Osteoblast (primary cell): ENCODE measurements at regions not wholly inside any gene's neighbourhood (a gene's known extent, or its start where the extent isn't known, plus 50 kb on each side); places are given as distances from the start of the nearest gene placed in this dataset.

Experiments
- DNase-seq: peaks from one replicate; pipeline ENCODE4 v3.0.0; 2011; ENCODE audit warnings: low spot score, mixed read lengths; ENCODE audit not compliant: insufficient read length; ENCODE audit errors: missing footprints
- H2AFZ ChIP-seq: 2 replicates; pipeline ENCODE4 v1.6.0; 2011; ENCODE audit warnings: mild to moderate bottlenecking, low read length
- H3K27ac ChIP-seq: 2 replicates; pipeline ENCODE4 v1.5.1; 2011; ENCODE audit warnings: mild to moderate bottlenecking, low read depth, low read length, moderate library complexity
- H3K27me3 ChIP-seq: 2 replicates; pipeline ENCODE4 v1.6.0; 2012; ENCODE audit warnings: mild to moderate bottlenecking, control low read depth, inconsistent platforms, low read length, moderate library complexity; ENCODE audit not compliant: insufficient read depth
- H3K36me3 ChIP-seq: 2 replicates; pipeline ENCODE4 v1.5.1; 2011; ENCODE audit warnings: mild to moderate bottlenecking, low read length, control low read depth, moderate library complexity; ENCODE audit not compliant: insufficient read depth
- H3K4me1 ChIP-seq: 2 replicates; pipeline ENCODE4 v1.5.1; 2011; ENCODE audit warnings: mild to moderate bottlenecking, low read length, control low read depth, moderate library complexity; ENCODE audit not compliant: insufficient read depth
- H3K4me2 ChIP-seq: 2 replicates; pipeline ENCODE4 v1.6.0; 2011; ENCODE audit warnings: mild to moderate bottlenecking, low read length; ENCODE audit not compliant: insufficient read depth
- H3K4me3 ChIP-seq: fragments of 200-600 bp; sonication (generic); 3 replicates; pipeline ENCODE4 v1.5.1; 2012; ENCODE audit warnings: mild to moderate bottlenecking, low read length, inconsistent platforms; ENCODE audit not compliant: insufficient read depth
- H3K79me2 ChIP-seq: 2 replicates; pipeline ENCODE4 v1.6.0; 2012; ENCODE audit warnings: mild to moderate bottlenecking, low read length, control low read depth, inconsistent platforms; ENCODE audit not compliant: insufficient read depth
- H3K9me3 ChIP-seq: 2 replicates; pipeline ENCODE4 v1.5.1; 2011; ENCODE audit warnings: low read depth, low read length, control low read depth
- H4K20me1 ChIP-seq: 2 replicates; pipeline ENCODE4 v1.6.0; 2012; ENCODE audit warnings: mild to moderate bottlenecking, low read length, control low read depth; ENCODE audit not compliant: insufficient read depth
- TF ChIP-seq, protein P1 (sequence below): IDR thresholded peaks from 2 replicates; pipeline ENCODE4 v1.5.1; 2011; ENCODE audit warnings: mild to moderate bottlenecking, low read depth, low read length, moderate library complexity; ENCODE audit errors: extremely low read depth

GRCh38 chr10:81082621-81083376 is 545.1 kb downstream of the SH2D4B start:
- Histone ChIP-seq H3K27ac (no peak overlapping the region), H3K36me3 (no peaks in the 10 kb centered on the region), H3K4me1 (no peaks in the 10 kb centered on the region), H3K4me2 (no peak overlapping the region), H3K4me3 (no peak overlapping the region), H3K79me2 (no peaks in the 10 kb centered on the region), H2AFZ (no peak overlapping the region), H4K20me1 (no peaks in the 10 kb centered on the region), H3K27me3 (no peaks in the 10 kb centered on the region), H3K9me3 (peaks cover 3% of the 10 kb centered on the region)
- TF ChIP-seq, protein P1, sequence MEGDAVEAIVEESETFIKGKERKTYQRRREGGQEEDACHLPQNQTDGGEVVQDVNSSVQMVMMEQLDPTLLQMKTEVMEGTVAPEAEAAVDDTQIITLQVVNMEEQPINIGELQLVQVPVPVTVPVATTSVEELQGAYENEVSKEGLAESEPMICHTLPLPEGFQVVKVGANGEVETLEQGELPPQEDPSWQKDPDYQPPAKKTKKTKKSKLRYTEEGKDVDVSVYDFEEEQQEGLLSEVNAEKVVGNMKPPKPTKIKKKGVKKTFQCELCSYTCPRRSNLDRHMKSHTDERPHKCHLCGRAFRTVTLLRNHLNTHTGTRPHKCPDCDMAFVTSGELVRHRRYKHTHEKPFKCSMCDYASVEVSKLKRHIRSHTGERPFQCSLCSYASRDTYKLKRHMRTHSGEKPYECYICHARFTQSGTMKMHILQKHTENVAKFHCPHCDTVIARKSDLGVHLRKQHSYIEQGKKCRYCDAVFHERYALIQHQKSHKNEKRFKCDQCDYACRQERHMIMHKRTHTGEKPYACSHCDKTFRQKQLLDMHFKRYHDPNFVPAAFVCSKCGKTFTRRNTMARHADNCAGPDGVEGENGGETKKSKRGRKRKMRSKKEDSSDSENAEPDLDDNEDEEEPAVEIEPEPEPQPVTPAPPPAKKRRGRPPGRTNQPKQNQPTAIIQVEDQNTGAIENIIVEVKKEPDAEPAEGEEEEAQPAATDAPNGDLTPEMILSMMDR: no peak
- no peak for DNase-seq

DNA sequence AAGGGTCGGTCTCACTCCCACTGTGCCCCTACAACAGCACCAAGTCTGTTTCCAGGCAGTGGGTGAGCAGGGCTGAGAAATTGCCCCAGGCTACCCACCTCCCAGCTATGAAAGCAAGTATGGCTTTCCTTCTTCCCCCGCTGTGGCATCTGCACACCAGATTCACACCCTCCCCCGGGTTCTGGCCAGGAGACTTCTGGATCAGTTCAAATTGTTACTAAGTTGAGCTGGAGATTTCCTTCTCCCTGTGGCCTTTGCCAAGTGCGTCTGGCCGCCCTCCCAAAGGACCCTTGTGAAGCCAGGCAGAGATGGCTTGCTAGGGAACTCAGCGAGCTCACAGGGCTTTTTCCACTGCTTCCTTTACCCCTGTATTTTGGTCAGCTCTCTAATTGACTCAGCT is 555.4 kb downstream of the SH2D4B start:
- H3K27me3 ChIP-seq: no peaks in the 10 kb centered on the region
- H4K20me1 ChIP-seq: no peaks in the 10 kb centered on the region
- no peaks in the 10 kb centered on the region for H3K79me2 ChIP-seq
- H3K36me3 ChIP-seq: no peaks in the 10 kb centered on the region
- no peaks in the 10 kb centered on the region for H3K9me3 ChIP-seq
- no peaks in the 10 kb centered on the region for H3K4me1 ChIP-seq
- H3K4me2 ChIP-seq: no peak overlapping the region
- TF ChIP-seq, protein P1: no peak
- H3K4me3 ChIP-seq: no peak overlapping the region
- no peak for DNase-seq
- no peak overlapping the region for H2AFZ ChIP-seq
- no peak overlapping the region for H3K27ac ChIP-seq

- TF ChIP-seq, protein P1: no peak
- no peak overlapping the region for H2AFZ ChIP-seq
- no peaks in the 10 kb centered on the region for H3K27me3 ChIP-seq
- DNase-seq: no peak
- H3K79me2 ChIP-seq: no peaks in the 10 kb centered on the region
- H3K36me3 ChIP-seq: no peaks in the 10 kb centered on the region
- H3K4me2 ChIP-seq: no peak overlapping the region
- no peaks in the 10 kb centered on the region for H3K4me1 ChIP-seq
- no peak overlapping the region for H3K27ac ChIP-seq
- no peaks in the 10 kb centered on the region for H4K20me1 ChIP-seq
- H3K9me3 ChIP-seq: peaks cover 4% of the 10 kb centered on the region
- no peak overlapping the region for H3K4me3 ChIP-seq
Observed at GRCh38 chr10:81095238-81095637, 557.5 kb downstream of the SH2D4B start.

DNA sequence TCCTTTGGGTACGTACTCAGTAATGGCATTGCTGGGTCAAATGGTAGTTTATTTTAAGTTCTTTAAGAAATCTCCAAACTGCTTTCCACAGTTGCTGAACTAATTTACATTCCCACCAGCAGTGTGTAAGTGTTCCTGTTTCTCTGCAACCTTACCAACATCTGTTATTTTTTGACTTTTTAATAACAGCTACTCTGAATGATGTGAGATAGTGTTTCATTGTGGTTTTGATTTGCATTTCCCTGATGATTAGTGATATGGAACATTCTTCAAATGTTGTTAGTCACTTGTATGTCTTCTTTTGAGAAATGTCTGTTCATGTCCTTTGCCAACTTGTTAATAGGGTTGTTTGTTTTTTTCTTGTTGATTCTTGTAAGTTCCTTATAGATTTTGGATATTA is 558.9 kb downstream of the SH2D4B start:
- Histone ChIP-seq H4K20me1 (no peaks in the 10 kb centered on the region), H3K4me1 (no peaks in the 10 kb centered on the region), H3K9me3 (peaks cover 4% of the 10 kb centered on the region), H3K4me2 (no peak overlapping the region), H2AFZ (no peak overlapping the region), H3K79me2 (no peaks in the 10 kb centered on the region), H3K4me3 (no peak overlapping the region), H3K27me3 (no peaks in the 10 kb centered on the region), H3K27ac (no peak overlapping the region), H3K36me3 (no peaks in the 10 kb centered on the region)
- TF ChIP-seq, protein P1: no peak
- DNase-seq: no peak
